Endothelial cell of umbilical vein (primary cell): ENCODE measurements at regions not wholly inside any gene's neighbourhood (a gene's known extent, or its start where the extent isn't known, plus 50 kb on each side); places are given as distances from the start of the nearest gene placed in this dataset.

Experiments
- BruUV-seq: library from RNA; stranded (reverse); fragments of 400-500 nt; replicated peaks from 2 replicates; lab custom pipeline; 2021; lab: Mats Ljungman, UMichigan
- CTCF ChIA-PET: fragments of 300-600, 350-600 bp; sonication (Branson Sonifier 250); formaldehyde crosslinking; loops from one replicate; lab custom pipeline; 2021; ENCODE audit warnings: antibody characterized with exemption, inconsistent platforms; lab: Charles Lee
- POLR2A ChIA-PET: fragments of 300-600, 350-600 bp; sonication (Branson Sonifier 250); formaldehyde crosslinking; loops from one replicate; lab custom pipeline; 2021; ENCODE audit warnings: antibody characterized with exemption, inconsistent platforms; lab: Charles Lee
- DNase-seq: peaks from one replicate; pipeline ENCODE4 v3.0.0-alpha.2; 2011; ENCODE audit warnings: low read depth, low spot score
- FAIRE-seq: peaks from 2 replicates; lab custom pipeline; 2011; peaks lifted over from hg19 to GRCh38; lab: Jason Lieb, UNC
- H2AFZ ChIP-seq: 2 replicates; pipeline ENCODE4 v1.6.0; 2012; ENCODE audit warnings: low read depth, low read length, control low read depth, inconsistent platforms
- H3K27ac ChIP-seq: 2 replicates; pipeline ENCODE4 v1.5.1; 2011; ENCODE audit warnings: low read depth, mild to moderate bottlenecking, control low read depth, low read length, moderate library complexity; ENCODE audit not compliant: insufficient read depth
- H3K27me3 ChIP-seq, 2 experiments: 2 replicates each; pipeline versions ENCODE4 v1.6.0 to v1.6.1; 2011; ENCODE audit warnings: low read length in 2 of 2, mixed read lengths in 1 of 2; ENCODE audit not compliant: control insufficient read depth in 2 of 2, insufficient read depth in 2 of 2
- H3K36me3 ChIP-seq, 2 experiments: 2 replicates in 1 of 2; 3 replicates in 1 of 2; pipeline ENCODE4 v1.5.1; 2011; ENCODE audit warnings: low read length in 2 of 2, mild to moderate bottlenecking in 1 of 2, moderate library complexity in 1 of 2; ENCODE audit not compliant: control insufficient read depth in 2 of 2, insufficient read depth in 2 of 2; ENCODE audit errors: extremely low read depth in 1 of 2
- H3K4me1 ChIP-seq: 3 replicates; pipeline ENCODE4 v1.5.1; 2011; ENCODE audit warnings: mild to moderate bottlenecking, low read length; ENCODE audit not compliant: control insufficient read depth, insufficient read depth; ENCODE audit errors: extremely low read depth
- H3K4me2 ChIP-seq: 2 replicates; pipeline ENCODE4 v1.6.1; 2011; ENCODE audit warnings: low read length, control low read depth, mixed read lengths; ENCODE audit not compliant: insufficient read depth
- H3K4me3 ChIP-seq, 3 experiments: fragments of 200-600 bp in 1 of 3; sonication (generic), shearing (Covaris generic) in 1 of 3; replicated peaks in 1 of 3; 2 replicates each; pipeline ENCODE4 v1.5.1; 2011 to 2016; ENCODE audit warnings: control low read depth in 3 of 3, low read length in 3 of 3, mild to moderate bottlenecking in 2 of 3, inconsistent platforms in 1 of 3, low read depth in 1 of 3, moderate library complexity in 1 of 3; ENCODE audit not compliant: insufficient read depth in 1 of 3
- H3K79me2 ChIP-seq: 2 replicates; pipeline ENCODE4 v1.6.0; 2012; ENCODE audit warnings: low read length, inconsistent platforms; ENCODE audit not compliant: control insufficient read depth, insufficient read depth
- H3K9ac ChIP-seq: replicated peaks from 2 replicates; pipeline ENCODE3; 2011; ENCODE audit warnings: low read length, control low read depth; ENCODE audit not compliant: insufficient read depth; ENCODE audit errors: extremely low read depth
- H3K9me1 ChIP-seq: replicated peaks from 3 replicates; pipeline ENCODE4 v1.6.0; 2011; ENCODE audit warnings: mild to moderate bottlenecking, low read length; ENCODE audit not compliant: control insufficient read depth, insufficient read depth; ENCODE audit errors: extremely low read depth
- H3K9me3 ChIP-seq: replicated peaks from 2 replicates; pipeline ENCODE4 v1.5.1; 2012; ENCODE audit warnings: low read length, inconsistent platforms; ENCODE audit not compliant: control insufficient read depth, insufficient read depth
- H4K20me1 ChIP-seq: replicated peaks from 2 replicates; pipeline ENCODE3; 2011; ENCODE audit warnings: mild to moderate bottlenecking, low read length; ENCODE audit not compliant: control insufficient read depth, insufficient read depth; ENCODE audit errors: extremely low read depth
- EZH2 ChIP-seq: IDR thresholded peaks from 2 replicates; pipeline ENCODE4 v1.6.1; 2012; ENCODE audit warnings: borderline replicate concordance, low read depth, mild to moderate bottlenecking, moderate library complexity, low read length, inconsistent platforms; ENCODE audit not compliant: severe bottlenecking
- FOS ChIP-seq: IDR thresholded peaks from 2 replicates; pipeline ENCODE4 v1.6.1; 2011; ENCODE audit warnings: mild to moderate bottlenecking, low read length, moderate library complexity, borderline replicate concordance; ENCODE audit not compliant: insufficient read depth
- GATA2 ChIP-seq: IDR thresholded peaks from 2 replicates; pipeline ENCODE4 v1.7.0; 2011; ENCODE audit warnings: low read depth, mild to moderate bottlenecking, moderate library complexity, mixed read lengths, low read length; ENCODE audit not compliant: insufficient read length, insufficient read depth
- JUN ChIP-seq: IDR thresholded peaks from 2 replicates; pipeline ENCODE4 v1.6.1; 2011; ENCODE audit warnings: borderline replicate concordance, low read depth; ENCODE audit not compliant: insufficient read length, insufficient read depth
- MYC ChIP-seq: IDR thresholded peaks from one replicate; pipeline ENCODE4 v1.6.1; 2011; ENCODE audit warnings: mild to moderate bottlenecking, low read depth, low read length
- POLR2A ChIP-seq: IDR thresholded peaks from 2 replicates; pipeline ENCODE4 v1.6.1; 2012; ENCODE audit warnings: low read depth, mild to moderate bottlenecking, control low read depth, low read length
- POLR2AphosphoS5 ChIP-seq: IDR thresholded peaks from 2 replicates; pipeline ENCODE4 v1.6.1; 2012; ENCODE audit warnings: low read depth, mild to moderate bottlenecking, control low read depth, low read length, moderate library complexity; ENCODE audit not compliant: insufficient read depth
- dilution Hi-C: fragments of 300-500 bp; cut with MboI; formaldehyde crosslinking; loops from one replicate; pipeline ENCODE4 v1.15.0; 2019; ENCODE audit warnings: low sequenced_read_pairs; ENCODE audit not compliant: extremely low pct_ligation_motif_present
- intact Hi-C: fragments of 100-400 bp; cut with micrococcal nuclease; formaldehyde crosslinking; loops from one replicate; pipeline ENCODE4 v1.10.0; 2022
- TF ChIP-seq, protein P1 (sequence below): IDR thresholded peaks from 2 replicates; pipeline ENCODE4 v1.6.1; 2011; ENCODE audit not compliant: insufficient read depth, insufficient read length
- TF ChIP-seq, protein P2 (sequence below), 2 donors: IDR thresholded peaks; 1 replicate in 1 of 2; 2 replicates in 1 of 2; pipeline ENCODE4 v1.5.1; 2011; ENCODE audit warnings: low read length in 2 of 2, mild to moderate bottlenecking in 2 of 2, moderate library complexity in 2 of 2, control low read depth in 1 of 2, inconsistent platforms in 1 of 2, low read depth in 1 of 2; ENCODE audit not compliant: insufficient read depth in 1 of 2; ENCODE audit errors: extremely low read depth in 1 of 2

DNA sequence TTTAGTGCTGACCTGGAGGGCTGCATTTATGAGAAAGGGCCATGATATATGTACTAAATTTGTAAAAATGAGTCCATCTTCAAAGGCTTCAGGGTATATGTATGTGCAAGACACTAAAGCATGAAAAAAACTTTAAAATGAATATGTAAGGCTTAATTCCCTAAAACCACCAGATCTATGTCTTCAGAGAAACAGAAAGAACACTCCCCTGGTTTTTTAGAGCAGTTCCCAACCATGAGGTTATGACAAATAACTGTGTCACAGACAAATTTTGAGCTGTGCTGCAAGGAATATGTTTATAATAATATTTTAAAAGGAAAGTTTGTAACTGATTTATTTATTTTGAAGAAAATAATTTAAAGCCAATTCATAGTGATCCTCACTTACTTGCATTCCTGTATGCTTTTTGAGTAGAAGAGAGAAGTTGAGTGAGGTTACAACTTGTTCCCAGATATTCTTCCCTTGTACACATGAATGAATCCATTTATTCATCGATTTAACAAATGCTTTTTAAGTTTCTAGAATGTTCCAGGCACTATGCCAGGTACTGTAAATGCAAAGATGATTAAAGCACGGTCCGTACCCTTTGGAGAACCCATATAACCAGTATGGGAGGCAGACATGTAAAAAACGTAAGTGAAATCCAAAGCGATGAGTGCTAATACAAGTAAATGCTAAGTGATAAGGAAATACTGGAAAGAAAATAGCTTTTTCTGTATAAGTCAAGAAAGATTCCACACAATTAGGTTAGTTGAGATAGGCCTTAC is 295.2 kb upstream of the DIAPH2 start:
- Histone ChIP-seq H3K9me1 (no peaks in the 10 kb centered on the region), H3K9ac (no peak overlapping the region), H3K79me2 (no peaks in the 10 kb centered on the region), H3K4me2 (no peak overlapping the region), H3K9me3 (no peaks in the 10 kb centered on the region), H2AFZ (no peak overlapping the region), H3K27me3 (no peaks in the 10 kb centered on the region), H3K4me3 (no peak overlapping the region), H4K20me1 (no peaks in the 10 kb centered on the region), H3K27ac (no peak overlapping the region), H3K36me3 (no peaks in the 10 kb centered on the region), H3K4me1 (no peaks in the 10 kb centered on the region)
- FAIRE-seq (no peak), DNase-seq (no peak)
- BruUV-seq, result no TSS peak
- ChIA-PET CTCF (no interaction called here), POLR2A (no interaction called here)
- TF ChIP-seq MYC (no peak), GATA2 (no peak), POLR2A (no peak), JUN (no peak), POLR2AphosphoS5 (no peak), EZH2 (no peak), FOS (no peak)
- TF ChIP-seq, protein P1, sequence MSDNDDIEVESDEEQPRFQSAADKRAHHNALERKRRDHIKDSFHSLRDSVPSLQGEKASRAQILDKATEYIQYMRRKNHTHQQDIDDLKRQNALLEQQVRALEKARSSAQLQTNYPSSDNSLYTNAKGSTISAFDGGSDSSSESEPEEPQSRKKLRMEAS, result no peak
- TF ChIP-seq, protein P2, sequence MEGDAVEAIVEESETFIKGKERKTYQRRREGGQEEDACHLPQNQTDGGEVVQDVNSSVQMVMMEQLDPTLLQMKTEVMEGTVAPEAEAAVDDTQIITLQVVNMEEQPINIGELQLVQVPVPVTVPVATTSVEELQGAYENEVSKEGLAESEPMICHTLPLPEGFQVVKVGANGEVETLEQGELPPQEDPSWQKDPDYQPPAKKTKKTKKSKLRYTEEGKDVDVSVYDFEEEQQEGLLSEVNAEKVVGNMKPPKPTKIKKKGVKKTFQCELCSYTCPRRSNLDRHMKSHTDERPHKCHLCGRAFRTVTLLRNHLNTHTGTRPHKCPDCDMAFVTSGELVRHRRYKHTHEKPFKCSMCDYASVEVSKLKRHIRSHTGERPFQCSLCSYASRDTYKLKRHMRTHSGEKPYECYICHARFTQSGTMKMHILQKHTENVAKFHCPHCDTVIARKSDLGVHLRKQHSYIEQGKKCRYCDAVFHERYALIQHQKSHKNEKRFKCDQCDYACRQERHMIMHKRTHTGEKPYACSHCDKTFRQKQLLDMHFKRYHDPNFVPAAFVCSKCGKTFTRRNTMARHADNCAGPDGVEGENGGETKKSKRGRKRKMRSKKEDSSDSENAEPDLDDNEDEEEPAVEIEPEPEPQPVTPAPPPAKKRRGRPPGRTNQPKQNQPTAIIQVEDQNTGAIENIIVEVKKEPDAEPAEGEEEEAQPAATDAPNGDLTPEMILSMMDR (IDR thresholded peaks at IDR 0.05; ENCODE audit: extremely low read depth in 1 of 2, insufficient read depth in 1 of 2, low read depth in 1 of 2, low read length in 2 of 2), result no peak
- dilution Hi-C loops, result no loop called here
- intact Hi-C loops, result no loop called here
